K562 (cell line): ENCODE measurements at regions not wholly inside any gene's neighbourhood (a gene's known extent, or its start where the extent isn't known, plus 50 kb on each side); places are given as distances from the start of the nearest gene placed in this dataset.

ENCODE experiments used
- ARID1B ChIP-seq: fragments of 450-650 bp; IDR thresholded peaks from 2 replicates; pipeline ENCODE4 v1.6.1; 2016; ENCODE audit warnings: antibody characterized with exemption, mild to moderate bottlenecking, inconsistent platforms
- DMBX1 ChIP-seq: fragments of 250-450 bp; sonication (Bioruptor Pico); IDR thresholded peaks from 2 replicates; pipeline ENCODE4 v1.8.0; 2022; ENCODE audit warnings: inconsistent platforms, mild to moderate bottlenecking, moderate library complexity, borderline replicate concordance
- FOXP1 ChIP-seq: sonication (generic); formaldehyde crosslinking; IDR thresholded peaks from 2 replicates; pipeline ENCODE4 v1.8.0; 2022; ENCODE audit warnings: mild to moderate bottlenecking, missing genetic modification reagents
- HDAC2 ChIP-seq: fragments of 450-650 bp; IDR thresholded peaks from 2 replicates; pipeline ENCODE4 v1.6.1; 2016; ENCODE audit warnings: mild to moderate bottlenecking
- ILK ChIP-seq: fragments of 450-650 bp; IDR thresholded peaks from 2 replicates; pipeline ENCODE4 v1.6.1; 2016; ENCODE audit warnings: missing genetic modification characterization, low read depth, mild to moderate bottlenecking, missing compliant biosample characterization, moderate library complexity, borderline replicate concordance
- KLF10 ChIP-seq: fragments of 250-450 bp; sonication (Bioruptor Pico); IDR thresholded peaks from 2 replicates; pipeline ENCODE4 v1.6.1; 2021; ENCODE audit warnings: matching md5 sums
- NCOA1 ChIP-seq: fragments of 450-650 bp; IDR thresholded peaks from 2 replicates; pipeline ENCODE4 v1.6.1; 2016; ENCODE audit warnings: low read depth
- NFE2 ChIP-seq: IDR thresholded peaks from 2 replicates; pipeline ENCODE4 v1.6.1; 2014; ENCODE audit warnings: antibody characterized with exemption, low read depth
- RBFOX2 ChIP-seq: fragments of 200-400 bp; formaldehyde crosslinking; IDR thresholded peaks from 2 replicates; pipeline ENCODE4 v1.6.1; 2017; ENCODE audit warnings: low read depth, mild to moderate bottlenecking, low read length, moderate library complexity
- RBM34 ChIP-seq: fragments of 200-400 bp; formaldehyde crosslinking; IDR thresholded peaks from 2 replicates; pipeline ENCODE4 v1.6.1; 2018; ENCODE audit warnings: low read length, borderline replicate concordance; ENCODE audit not compliant: insufficient read depth
- XRCC5 ChIP-seq: fragments of 200-400 bp; formaldehyde crosslinking; IDR thresholded peaks from 2 replicates; pipeline ENCODE4 v1.6.1; 2017; ENCODE audit warnings: low read depth, mild to moderate bottlenecking, low read length
- ZNF143 ChIP-seq: sonication (generic); formaldehyde crosslinking; IDR thresholded peaks from 2 replicates; pipeline ENCODE4 v1.9.0; 2022; ENCODE audit warnings: mild to moderate bottlenecking, missing genetic modification reagents
- ZNF41 ChIP-seq: fragments of 250-450 bp; sonication (Bioruptor Pico); conservative IDR thresholded peaks from 2 replicates; pipeline ENCODE4 v1.4.0; 2020; ENCODE audit warnings: mild to moderate bottlenecking
- ZNF583 ChIP-seq: fragments of 250-450 bp; sonication (Bioruptor Pico); IDR thresholded peaks from 2 replicates; pipeline ENCODE4 v1.4.0; 2020
- TF ChIP-seq, protein P1 (sequence below): fragments of 250-450 bp; sonication (Bioruptor Pico); IDR thresholded peaks from 2 replicates; pipeline ENCODE4 v1.4.0; 2020
- TF ChIP-seq, protein P2 (sequence below): fragments of 250-450 bp; sonication (Bioruptor Pico); IDR thresholded peaks from 2 replicates; pipeline ENCODE4 v1.8.0; 2022; ENCODE audit warnings: inconsistent platforms, mild to moderate bottlenecking, moderate library complexity, borderline replicate concordance

- TF ChIP-seq, protein P1, sequence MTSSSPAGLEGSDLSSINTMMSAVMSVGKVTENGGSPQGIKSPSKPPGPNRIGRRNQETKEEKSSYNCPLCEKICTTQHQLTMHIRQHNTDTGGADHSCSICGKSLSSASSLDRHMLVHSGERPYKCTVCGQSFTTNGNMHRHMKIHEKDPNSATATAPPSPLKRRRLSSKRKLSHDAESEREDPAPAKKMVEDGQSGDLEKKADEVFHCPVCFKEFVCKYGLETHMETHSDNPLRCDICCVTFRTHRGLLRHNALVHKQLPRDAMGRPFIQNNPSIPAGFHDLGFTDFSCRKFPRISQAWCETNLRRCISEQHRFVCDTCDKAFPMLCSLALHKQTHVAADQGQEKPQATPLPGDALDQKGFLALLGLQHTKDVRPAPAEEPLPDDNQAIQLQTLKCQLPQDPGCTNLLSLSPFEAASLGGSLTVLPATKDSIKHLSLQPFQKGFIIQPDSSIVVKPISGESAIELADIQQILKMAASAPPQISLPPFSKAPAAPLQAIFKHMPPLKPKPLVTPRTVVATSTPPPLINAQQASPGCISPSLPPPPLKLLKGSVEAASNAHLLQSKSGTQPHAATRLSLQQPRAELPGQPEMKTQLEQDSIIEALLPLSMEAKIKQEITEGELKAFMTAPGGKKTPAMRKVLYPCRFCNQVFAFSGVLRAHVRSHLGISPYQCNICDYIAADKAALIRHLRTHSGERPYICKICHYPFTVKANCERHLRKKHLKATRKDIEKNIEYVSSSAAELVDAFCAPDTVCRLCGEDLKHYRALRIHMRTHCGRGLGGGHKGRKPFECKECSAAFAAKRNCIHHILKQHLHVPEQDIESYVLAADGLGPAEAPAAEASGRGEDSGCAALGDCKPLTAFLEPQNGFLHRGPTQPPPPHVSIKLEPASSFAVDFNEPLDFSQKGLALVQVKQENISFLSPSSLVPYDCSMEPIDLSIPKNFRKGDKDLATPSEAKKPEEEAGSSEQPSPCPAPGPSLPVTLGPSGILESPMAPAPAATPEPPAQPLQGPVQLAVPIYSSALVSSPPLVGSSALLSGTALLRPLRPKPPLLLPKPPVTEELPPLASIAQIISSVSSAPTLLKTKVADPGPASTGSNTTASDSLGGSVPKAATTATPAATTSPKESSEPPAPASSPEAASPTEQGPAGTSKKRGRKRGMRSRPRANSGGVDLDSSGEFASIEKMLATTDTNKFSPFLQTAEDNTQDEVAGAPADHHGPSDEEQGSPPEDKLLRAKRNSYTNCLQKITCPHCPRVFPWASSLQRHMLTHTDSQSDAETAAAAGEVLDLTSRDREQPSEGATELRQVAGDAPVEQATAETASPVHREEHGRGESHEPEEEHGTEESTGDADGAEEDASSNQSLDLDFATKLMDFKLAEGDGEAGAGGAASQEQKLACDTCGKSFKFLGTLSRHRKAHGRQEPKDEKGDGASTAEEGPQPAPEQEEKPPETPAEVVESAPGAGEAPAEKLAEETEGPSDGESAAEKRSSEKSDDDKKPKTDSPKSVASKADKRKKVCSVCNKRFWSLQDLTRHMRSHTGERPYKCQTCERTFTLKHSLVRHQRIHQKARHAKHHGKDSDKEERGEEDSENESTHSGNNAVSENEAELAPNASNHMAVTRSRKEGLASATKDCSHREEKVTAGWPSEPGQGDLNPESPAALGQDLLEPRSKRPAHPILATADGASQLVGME (CRISPR knock-in tag): 0 out of 2 replicates have a peak, but pooled peaks have one; percentile 55
- no peak for TF ChIP-seq ZNF41 (CRISPR knock-in tag)
- no peak for TF ChIP-seq NCOA1
- TF ChIP-seq NFE2: 0 out of 2 replicates have a peak, but pooled peaks have one; percentile 3
- TF ChIP-seq XRCC5: peak; percentile 56; the same call in 1 of the 2 replicates
- TF ChIP-seq KLF10 (CRISPR knock-in tag): no peak
- peak; percentile 61 for TF ChIP-seq ZNF143 (CRISPR knock-in tag)
- TF ChIP-seq FOXP1 (CRISPR knock-in tag): peak; percentile 96
- no peak for TF ChIP-seq RBM34
- TF ChIP-seq ZNF583 (CRISPR knock-in tag): no peak
- TF ChIP-seq, protein P2, sequence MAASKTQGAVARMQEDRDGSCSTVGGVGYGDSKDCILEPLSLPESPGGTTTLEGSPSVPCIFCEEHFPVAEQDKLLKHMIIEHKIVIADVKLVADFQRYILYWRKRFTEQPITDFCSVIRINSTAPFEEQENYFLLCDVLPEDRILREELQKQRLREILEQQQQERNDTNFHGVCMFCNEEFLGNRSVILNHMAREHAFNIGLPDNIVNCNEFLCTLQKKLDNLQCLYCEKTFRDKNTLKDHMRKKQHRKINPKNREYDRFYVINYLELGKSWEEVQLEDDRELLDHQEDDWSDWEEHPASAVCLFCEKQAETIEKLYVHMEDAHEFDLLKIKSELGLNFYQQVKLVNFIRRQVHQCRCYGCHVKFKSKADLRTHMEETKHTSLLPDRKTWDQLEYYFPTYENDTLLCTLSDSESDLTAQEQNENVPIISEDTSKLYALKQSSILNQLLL (CRISPR knock-in tag): no peak
- TF ChIP-seq HDAC2: 0 out of 2 replicates have a peak, but pooled peaks have one; percentile 11
- TF ChIP-seq ILK (tag): no peak
- TF ChIP-seq ARID1B: 0 out of 2 replicates have a peak, but pooled peaks have one; percentile 19
- 0 out of 2 replicates have a peak, but pooled peaks have one; percentile 50 for TF ChIP-seq DMBX1 (CRISPR knock-in tag)
- TF ChIP-seq RBFOX2: peak; percentile 76
Observed at GRCh38 chr6:27630727-27631608, 158.1 kb upstream of the ZNF184 start (continued).
